ENCODE measurements at regions not wholly inside any gene's neighbourhood (a gene's known extent, or its start where the extent isn't known, plus 50 kb on each side); places are given as distances from the start of the nearest gene placed in this dataset.
"Not testable (repeated sequence)": the region's sequence is repeated elsewhere in the genome, so short reads cannot be mapped to it uniquely, and the experiment has no call there.

- not testable (repeated sequence) for ATAC-seq, DNase-seq
- intact Hi-C loops (cut with DNase I, micrococcal nuclease), result loop anchor here in 1 of 2 donors (10.0 kb wide), 1 partner anchor 110 kb away; no protein-coding TSS in a partner anchor
Observed at GRCh38 chr1:117314951-117315350, 52.3 kb upstream of the MAN1A2 start.

DNA sequence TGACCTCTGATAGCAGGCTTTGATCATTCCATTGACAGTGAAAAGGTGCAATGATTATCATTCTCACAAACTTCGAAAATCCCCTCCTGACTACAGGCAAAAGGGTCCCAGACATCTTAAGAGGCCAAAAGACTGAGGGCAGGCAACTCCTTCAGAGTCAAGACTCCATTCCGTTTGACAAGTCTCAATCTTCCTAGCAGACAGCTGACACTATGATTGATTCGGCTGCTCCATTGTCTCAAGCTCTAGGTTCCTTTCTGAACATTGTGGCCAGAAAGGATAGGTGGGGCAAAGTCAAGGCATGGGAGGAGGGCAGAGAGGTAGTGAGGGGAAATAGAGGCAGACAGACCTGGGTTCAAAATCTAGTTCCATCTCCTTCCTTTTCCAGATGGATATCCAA, 53.7 kb upstream of the MAN1A2 start:
- ATAC-seq, result no peak
- intact Hi-C loops (cut with DNase I, micrococcal nuclease), result loop anchor here in 1 of 2 donors (10.0 kb wide), 1 partner anchor 111 kb away; no protein-coding TSS in a partner anchor
- no peak for DNase-seq

DNA sequence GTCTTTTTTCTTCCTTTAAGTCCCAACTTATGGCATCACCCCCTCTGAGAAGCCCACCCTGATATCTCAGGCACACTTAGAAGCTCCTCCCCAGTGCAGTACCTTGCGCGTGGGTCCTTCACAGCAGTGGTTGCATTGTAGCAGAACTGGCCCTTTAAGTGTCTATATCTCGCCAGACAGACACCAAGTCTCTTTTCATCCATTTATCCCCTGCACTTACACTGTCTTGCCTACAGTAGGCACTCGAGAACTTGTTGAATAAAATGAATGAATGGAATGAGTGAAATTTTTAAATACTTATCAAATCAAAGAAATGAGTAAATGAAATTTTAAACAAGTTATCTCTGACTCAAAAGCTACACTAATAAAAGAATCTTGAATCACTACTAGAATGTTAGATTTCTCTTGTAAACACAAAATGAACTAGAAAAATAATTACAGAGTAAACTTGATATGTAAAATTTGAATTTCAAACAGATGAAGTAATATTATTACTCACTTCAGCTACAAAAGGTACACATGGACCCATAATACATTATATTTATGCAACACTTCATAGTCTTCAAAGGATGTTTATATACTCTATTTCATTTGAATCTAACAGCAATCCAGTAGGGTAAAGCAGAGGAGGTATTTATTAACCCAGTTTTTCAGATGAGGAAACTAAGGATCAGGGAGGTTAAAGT, 54.7 kb upstream of the MAN1A2 start:
- ATAC-seq, result peak; percentile 71
- intact Hi-C loops (cut with DNase I, micrococcal nuclease), result loop anchor here in 1 of 2 donors (10.0 kb wide), 1 partner anchor 112 kb away; no protein-coding TSS in a partner anchor
- no peak for DNase-seq

GRCh38 chr1:117308311-117308916, 58.8 kb upstream of the MAN1A2 start:
- intact Hi-C loops (cut with DNase I, micrococcal nuclease), result no loop called here
- no peak for ATAC-seq
- no peak for DNase-seq

DNA sequence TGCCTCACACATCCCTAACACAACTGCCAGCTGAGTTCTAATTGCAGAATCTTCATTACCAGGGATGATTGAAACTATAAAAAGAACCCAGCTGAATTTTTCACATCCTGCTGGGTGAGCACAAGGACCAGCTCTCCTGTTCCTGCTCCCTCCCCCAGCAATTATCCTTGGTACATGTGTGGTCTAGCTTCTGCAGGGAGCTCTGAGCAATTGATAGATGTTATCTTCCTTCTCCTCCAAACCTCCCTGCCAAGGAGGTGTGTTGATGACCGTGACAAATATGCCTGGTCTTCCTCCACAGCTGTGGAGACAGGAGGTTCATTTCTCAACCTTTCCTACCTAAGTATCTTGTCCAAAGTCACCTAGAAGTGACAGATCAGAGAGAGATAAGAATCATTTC, 65.3 kb upstream of the MAN1A2 start:
- DNase-seq (no peak), ATAC-seq (no peak)
- intact Hi-C loops (cut with DNase I, micrococcal nuclease), result no loop called here

- intact Hi-C loops (cut with DNase I, micrococcal nuclease); DNase-seq; ATAC-seq: not testable (repeated sequence)
Observed at GRCh38 chr1:117300183-117300582, 67.1 kb upstream of the MAN1A2 start.

DNA sequence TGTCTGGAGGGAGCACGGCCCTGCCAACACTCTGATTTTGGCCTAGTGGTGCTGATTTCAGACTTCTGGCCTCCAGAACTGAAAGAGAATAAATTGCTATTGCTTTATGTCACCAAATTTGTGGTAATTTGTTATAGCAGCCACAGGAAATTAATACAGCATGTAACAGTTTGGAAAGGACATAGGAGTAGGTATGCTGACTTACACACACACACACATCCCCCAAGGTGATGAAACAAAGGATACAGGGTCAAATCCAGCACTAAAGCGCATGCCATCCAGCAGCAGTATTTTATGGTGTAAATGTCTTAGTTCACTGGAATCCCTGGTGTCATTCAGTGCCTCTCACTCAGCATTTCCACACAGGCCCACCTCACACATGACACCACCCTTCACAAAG, 72.2 kb upstream of the MAN1A2 start:
- DNase-seq, result no peak
- intact Hi-C loops (cut with DNase I, micrococcal nuclease), result no loop called here

GRCh38 chr1:117290890-117291289, 76.4 kb upstream of the MAN1A2 start:
- ATAC-seq (no peak), DNase-seq (no peak)
- intact Hi-C loops (cut with DNase I, micrococcal nuclease), result no loop called here

More for the DNA sequence above, 72.2 kb upstream of the MAN1A2 start:
- no peak for ATAC-seq

- intact Hi-C loops (cut with DNase I, micrococcal nuclease), result no loop called here
- no peak for DNase-seq
- ATAC-seq, result no peak
Observed at GRCh38 chr1:117289316-117289870, 77.9 kb upstream of the MAN1A2 start.

DNA sequence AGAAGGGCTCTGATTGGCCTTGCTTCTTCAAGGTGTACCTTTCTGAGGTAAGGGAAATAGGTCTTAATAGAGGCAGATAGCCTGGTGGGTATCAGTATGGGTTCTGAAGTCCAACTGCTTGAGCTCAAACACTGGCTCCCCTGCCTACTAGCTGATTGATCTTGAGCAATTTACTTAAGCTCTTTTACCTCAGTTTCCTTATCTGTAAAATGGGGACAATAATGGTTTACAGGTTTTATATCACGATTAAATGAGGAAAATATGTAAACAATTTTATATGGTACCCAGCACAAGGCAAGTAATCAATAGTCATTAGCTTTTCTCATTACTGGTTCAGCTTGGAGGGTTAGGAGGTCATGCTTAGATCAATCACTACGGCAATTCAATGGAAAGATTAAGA, 75.8 kb upstream of the VTCN1 start:
- no peak for ATAC-seq
- intact Hi-C loops (cut with DNase I, micrococcal nuclease), result no loop called here
- no peak for DNase-seq

DNA sequence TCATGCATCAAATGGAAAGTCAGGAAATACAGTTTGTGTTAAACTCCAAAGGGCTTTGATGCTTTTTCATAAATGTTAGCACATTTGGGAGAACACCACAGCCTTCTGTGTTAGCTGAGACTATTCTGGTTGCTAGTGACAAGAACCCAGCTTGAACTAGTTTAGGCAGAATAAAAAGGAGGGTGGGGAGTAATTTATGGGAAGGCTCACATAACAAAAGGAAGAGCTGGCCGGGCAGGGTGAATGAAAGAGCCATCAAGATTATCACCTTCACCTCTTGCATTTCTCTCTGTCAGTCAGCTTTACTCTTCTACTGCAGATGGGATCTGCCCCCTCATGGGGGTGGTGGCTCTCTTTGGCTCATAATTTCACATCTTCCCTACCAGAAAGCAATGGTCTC, 75.4 kb upstream of the VTCN1 start:
- ATAC-seq, result no peak
- intact Hi-C loops (cut with DNase I, micrococcal nuclease), result no loop called here
- DNase-seq, result no peak

DNA sequence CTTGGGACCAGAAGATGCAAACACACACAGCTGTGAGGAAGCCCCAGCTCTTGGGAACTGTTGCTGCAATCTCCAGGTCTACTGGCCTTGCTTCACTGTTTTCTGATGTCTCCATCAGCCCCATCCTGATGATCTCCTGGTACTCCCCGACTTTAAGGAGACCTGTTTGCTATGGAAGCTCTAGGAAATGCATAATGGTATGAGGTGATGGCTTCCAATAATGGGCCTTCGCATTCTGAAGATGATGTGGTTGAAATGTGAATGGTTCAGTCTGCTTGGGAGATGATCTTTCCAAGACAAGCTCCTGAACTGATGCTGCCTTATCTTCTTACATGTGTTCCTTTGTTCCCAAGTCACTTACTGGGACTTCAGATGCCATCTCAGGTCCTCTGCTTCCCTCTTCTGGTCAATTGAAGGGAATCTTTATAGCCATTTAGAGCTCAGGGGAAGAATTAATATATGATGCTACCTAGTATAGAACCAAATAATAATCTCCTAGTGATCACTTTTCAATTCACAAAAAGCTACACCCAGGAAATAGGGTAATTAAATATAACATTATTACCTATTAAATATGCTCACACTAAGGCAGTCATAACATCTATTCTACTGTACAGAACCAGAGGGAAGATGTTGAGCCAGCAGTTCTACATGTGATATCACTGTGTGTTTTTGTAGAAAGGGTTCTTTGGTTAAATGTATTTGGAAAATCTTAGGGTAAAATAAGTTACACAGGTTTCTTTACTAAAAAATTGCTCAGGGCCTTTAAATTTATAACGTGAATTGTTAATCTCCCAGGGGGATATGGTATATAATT, 73.9 kb upstream of the VTCN1 start:
- peak; percentile 86 for ATAC-seq
- intact Hi-C loops (cut with DNase I, micrococcal nuclease), result no loop called here
- DNase-seq, result no peak

DNA sequence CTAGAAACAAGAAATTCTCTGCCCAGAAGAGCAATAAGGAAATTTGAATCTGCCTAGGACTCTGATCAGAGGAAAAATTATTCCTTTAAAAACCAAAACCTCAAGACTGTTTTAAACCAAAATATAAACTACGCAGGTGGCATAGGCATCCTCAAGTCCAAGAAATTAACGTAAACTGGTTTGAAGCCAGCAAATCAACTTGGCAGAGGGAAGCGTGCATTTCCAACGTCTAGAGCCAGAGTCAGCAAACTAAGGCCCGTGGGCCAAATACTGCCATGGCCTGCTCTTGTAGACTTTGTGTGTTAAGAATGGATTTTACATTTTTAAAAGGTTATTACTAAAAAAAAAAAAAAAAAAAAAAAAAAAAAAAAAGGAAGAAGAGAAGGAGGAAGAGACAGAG, 67.8 kb upstream of the VTCN1 start:
- ATAC-seq, result no peak
- intact Hi-C loops (cut with DNase I, micrococcal nuclease), result no loop called here
- DNase-seq, result no peak

DNA sequence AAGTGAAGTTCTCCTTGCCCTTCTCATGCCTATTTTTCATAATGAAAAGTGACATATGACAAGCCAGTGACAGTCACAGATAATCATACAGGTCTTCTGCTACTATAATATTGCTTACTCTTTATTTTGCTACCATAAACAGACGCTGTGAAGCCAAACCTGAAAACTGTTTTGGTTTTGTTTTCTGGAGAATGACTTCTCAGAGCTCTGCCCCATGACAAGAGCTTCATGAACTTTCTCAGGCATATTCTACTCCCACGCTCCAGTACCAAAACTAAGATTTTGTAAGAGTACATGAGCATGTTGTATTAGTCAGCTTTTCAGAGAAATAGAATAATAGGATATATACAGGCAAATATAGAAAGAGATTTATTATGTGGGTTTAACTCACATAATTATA, 64.3 kb upstream of the VTCN1 start:
- ATAC-seq (no peak), DNase-seq (no peak)
- intact Hi-C loops (cut with DNase I, micrococcal nuclease), result no loop called here

DNA sequence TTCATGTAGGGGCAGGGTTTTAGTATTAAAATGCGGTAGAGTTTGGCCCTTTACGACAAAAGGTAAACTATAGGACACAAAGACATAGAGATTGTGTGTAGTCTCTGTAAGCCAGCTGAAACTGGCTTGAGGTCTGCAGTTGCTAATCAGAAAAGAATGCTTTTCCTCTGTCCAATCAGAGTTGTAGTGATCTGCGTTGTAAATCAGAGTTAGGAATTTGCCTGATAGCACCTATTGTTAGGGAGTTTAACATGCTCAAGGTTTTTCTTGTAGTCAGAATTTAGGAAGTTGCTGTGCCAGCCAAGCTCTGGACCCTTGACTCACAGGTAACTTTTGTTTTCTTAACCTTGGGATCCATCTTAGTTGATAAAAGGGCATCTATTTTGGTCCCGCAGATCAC, 61.2 kb upstream of the VTCN1 start:
- intact Hi-C loops (cut with DNase I, micrococcal nuclease), result no loop called here
- DNase-seq (no peak), ATAC-seq (no peak)

- no peak for DNase-seq
- intact Hi-C loops (cut with DNase I, micrococcal nuclease), result no loop called here
- no peak for ATAC-seq
Observed at GRCh38 chr1:117271129-117271528, 60.4 kb upstream of the VTCN1 start.

DNA sequence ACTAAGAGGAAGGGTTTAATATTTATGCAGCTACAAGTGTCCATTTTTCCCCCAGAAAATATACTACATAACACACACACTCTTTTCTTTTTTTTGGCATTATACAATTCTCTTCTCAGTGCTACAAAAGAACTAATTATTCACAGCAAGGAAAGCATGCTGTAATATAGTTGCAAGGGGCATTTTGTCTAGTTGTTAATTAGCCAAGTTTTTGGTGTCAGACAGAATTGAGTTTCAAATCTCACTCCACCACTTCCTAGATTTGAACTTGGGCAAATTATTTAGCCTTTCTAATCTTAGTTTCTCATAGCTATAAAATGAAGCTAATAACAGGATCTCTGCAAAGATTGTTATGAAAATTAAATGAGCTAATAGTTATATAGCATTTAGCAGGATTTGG, 60.0 kb upstream of the VTCN1 start:
- no peak for DNase-seq
- intact Hi-C loops (cut with DNase I, micrococcal nuclease), result no loop called here
- ATAC-seq, result no peak

- no peak for ATAC-seq
- no peak for DNase-seq
Observed at GRCh38 chr1:117268535-117269455, 58.1 kb upstream of the VTCN1 start.

More at GRCh38 chr1:117268535-117269455, 58.1 kb upstream of the VTCN1 start:
- intact Hi-C loops (cut with DNase I, micrococcal nuclease), result no loop called here

All from left colon (tissue), 2 donors.